ENCODE measurements at regions not wholly inside any gene's neighbourhood (a gene's known extent, or its start where the extent isn't known, plus 50 kb on each side); places are given as distances from the start of the nearest gene placed in this dataset.

- H3K4me3 ChIP-seq (replicated peaks; ENCODE audit: low read depth, low read length): no peak overlapping the region
- no peak for TF ChIP-seq CTCF (IDR thresholded peaks at IDR 0.05; ENCODE audit: low read length, missing control alignments)
- DNase-seq (ENCODE audit: low read depth): no peak
Measured at GRCh38 chr2:34549710-34550345, 950.7 kb upstream of the FAM98A start.

DNA sequence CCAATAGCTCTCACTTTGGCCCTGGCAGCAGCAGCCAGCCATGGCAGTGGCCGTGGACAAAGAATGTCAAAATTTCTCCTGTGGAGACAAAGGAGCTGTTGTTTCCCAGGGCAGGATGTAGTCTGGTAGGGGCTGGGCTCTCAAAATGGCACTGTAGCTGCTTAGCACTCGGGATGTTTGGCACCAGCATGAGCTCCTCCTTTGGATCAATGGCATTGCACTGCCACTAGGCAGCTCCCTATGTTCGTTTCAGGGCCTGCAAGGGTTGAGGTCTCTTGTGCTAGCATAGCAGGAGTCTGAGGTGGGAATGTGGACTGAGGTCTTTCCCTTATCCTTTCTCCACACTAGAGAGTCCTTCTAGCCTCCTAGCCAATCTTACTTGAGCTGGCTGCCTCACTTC lies 948.8 kb upstream of the FAM98A start:
- no peak for DNase-seq (ENCODE audit: low read depth)
- TF ChIP-seq CTCF (IDR thresholded peaks at IDR 0.05; ENCODE audit: low read length, missing control alignments): no peak

GRCh38 chr2:34547340-34547739 lies 948.2 kb upstream of the FAM98A start:
- DNase-seq (ENCODE audit: low read depth): no peak
- no peak overlapping the region for H3K4me3 ChIP-seq (replicated peaks; ENCODE audit: low read depth, low read length)
- TF ChIP-seq CTCF (IDR thresholded peaks at IDR 0.05; ENCODE audit: low read length, missing control alignments): no peak

More for the DNA sequence above, 948.8 kb upstream of the FAM98A start:
- H3K4me3 ChIP-seq (replicated peaks; ENCODE audit: low read depth, low read length): no peak overlapping the region

GRCh38 chr2:34545486-34546136 lies 946.5 kb upstream of the FAM98A start:
- no peak for DNase-seq (ENCODE audit: low read depth)

GRCh38 chr2:34534761-34535160 lies 935.7 kb upstream of the FAM98A start:
- no peak overlapping the region for H3K4me3 ChIP-seq (replicated peaks; ENCODE audit: low read depth, low read length)
- TF ChIP-seq CTCF (IDR thresholded peaks at IDR 0.05; ENCODE audit: low read length, missing control alignments): no peak
- DNase-seq (ENCODE audit: low read depth): no peak

More at GRCh38 chr2:34545486-34546136, 946.5 kb upstream of the FAM98A start:
- TF ChIP-seq CTCF (IDR thresholded peaks at IDR 0.05; ENCODE audit: low read length, missing control alignments): no peak
- no peak overlapping the region for H3K4me3 ChIP-seq (replicated peaks; ENCODE audit: low read depth, low read length)

DNA sequence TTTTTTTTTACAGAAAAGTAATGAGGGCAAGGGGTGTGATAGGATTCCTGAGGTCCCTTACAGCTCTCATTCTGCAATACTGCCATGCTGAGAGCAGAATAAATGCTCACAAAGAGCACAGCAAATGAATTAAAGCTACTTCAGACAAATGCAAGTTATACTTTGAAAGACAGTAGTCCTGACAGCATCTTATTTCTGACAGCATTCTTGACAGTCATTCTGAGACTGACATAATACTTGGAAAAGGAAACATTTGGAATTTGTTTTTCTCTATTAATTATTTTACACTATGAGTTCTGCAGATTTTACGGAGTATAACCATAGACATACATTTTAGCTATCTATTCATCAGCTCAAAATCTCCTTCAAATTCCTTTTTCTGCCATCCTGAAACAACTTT lies 935.2 kb upstream of the FAM98A start:
- H3K4me3 ChIP-seq (replicated peaks; ENCODE audit: low read depth, low read length): no peak overlapping the region
- no peak for TF ChIP-seq CTCF (IDR thresholded peaks at IDR 0.05; ENCODE audit: low read length, missing control alignments)

More for the DNA sequence above, 935.2 kb upstream of the FAM98A start:
- no peak for DNase-seq (ENCODE audit: low read depth)
